ENCODE measurements at regions not wholly inside any gene's neighbourhood (a gene's known extent, or its start where the extent isn't known, plus 50 kb on each side); places are given as distances from the start of the nearest gene placed in this dataset.

- TF ChIP-seq POLR2A (IDR thresholded peaks at IDR 0.05; ENCODE audit: low read depth, low read length): no peak
- no peak for TF ChIP-seq POLR2AphosphoS5 (IDR thresholded peaks at IDR 0.05; ENCODE audit: low read depth, low read length)
- TF ChIP-seq TAF1 (IDR thresholded peaks at IDR 0.05; ENCODE audit: borderline replicate concordance, low read depth, low read length): no peak
Observed at GRCh38 chr10:3886641-3887251, 101.7 kb upstream of the KLF6 start.

Measured in GM12892 (cell line).